ENCODE measurements at regions not wholly inside any gene's neighbourhood (a gene's known extent, or its start where the extent isn't known, plus 50 kb on each side); places are given as distances from the start of the nearest gene placed in this dataset.

- DNase-seq (ENCODE audit: low read depth) = no peak
Measured at GRCh38 chr21:38885909-38886308, 80.2 kb downstream of the ETS2 start.

- no peak for DNase-seq (ENCODE audit: low read depth)
Measured at GRCh38 chr21:38884440-38884839, 78.7 kb downstream of the ETS2 start.

DNA sequence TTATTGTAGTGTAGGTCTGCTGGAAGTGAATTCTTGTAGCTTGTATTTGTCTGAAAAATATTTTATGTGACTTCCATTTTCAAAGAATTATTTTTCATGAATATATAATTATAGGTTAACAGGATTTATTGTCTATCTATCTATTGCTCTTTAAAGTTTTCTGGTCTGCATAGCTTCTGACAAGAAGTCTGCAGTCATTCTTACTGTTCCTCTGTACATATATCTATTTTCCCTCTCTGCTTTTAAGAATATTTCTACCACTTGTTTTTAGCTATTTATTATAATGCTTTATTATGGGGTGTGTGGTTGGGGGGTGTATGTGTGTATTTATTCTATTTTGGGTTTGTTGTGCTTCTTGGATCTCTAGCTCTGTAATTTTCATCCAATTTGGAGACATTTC, 77.4 kb downstream of the ETS2 start:
- no peak for DNase-seq (ENCODE audit: low read depth)

DNA sequence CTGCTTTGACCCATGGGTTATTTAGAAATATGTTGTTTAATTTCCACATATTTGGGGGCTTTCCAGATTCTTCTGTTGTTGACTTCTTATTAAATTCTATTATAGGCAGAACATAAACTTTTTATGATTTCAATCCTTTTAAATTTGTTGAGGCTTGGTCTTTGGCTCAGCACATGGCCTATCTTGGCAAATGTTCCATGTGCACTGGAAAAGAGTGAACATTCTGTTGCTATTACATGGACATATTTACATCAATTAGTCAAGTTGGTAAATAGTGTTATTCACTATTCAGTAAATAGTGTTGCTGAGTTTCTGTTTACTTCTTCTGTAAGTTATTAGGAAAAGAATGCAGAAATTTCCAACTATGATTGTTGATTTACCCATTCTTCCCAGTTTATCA, 75.4 kb downstream of the ETS2 start:
- DNase-seq (ENCODE audit: low read depth) = no peak

- no peak for DNase-seq (ENCODE audit: low read depth)
Measured at GRCh38 chr21:38880577-38880966, 74.8 kb downstream of the ETS2 start.

DNA sequence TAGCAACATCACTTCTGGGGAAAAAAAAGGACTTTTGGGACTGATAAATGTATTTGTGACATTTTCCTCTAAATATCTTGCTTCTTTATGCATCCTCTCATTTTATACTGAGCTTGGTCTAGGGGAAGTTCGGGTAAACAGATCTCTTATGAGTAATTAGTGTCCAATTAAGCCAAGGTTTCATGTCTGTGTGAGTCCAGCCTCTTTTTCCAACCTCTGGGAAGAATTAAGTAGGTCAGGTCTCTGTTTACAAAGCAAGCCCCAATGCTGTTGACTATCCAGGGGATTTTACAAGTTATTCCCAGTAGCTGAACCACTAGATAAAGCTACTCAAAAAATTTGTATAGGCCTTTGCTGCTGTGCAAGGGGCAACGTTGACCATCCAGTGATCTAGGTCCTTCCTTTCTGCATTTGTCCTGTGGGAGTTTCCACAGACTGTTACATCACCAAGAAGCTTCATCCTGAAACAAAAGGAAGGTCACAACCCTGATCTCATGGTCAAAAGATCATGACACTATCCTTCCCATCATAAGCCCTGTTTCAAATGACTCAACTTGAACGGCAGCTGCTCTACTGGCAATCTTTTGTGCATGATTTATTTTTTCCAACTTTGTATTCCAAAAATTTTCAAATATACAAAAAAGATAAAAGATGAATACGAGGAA, 74.3 kb downstream of the ETS2 start:
- DNase-seq (ENCODE audit: low read depth) = no peak

- no peak for DNase-seq (ENCODE audit: low read depth)
Measured at GRCh38 chr21:38878379-38879179, 72.8 kb downstream of the ETS2 start.

- DNase-seq (ENCODE audit: low read depth) = no peak
Measured at GRCh38 chr21:38875694-38876492, 70.2 kb downstream of the ETS2 start.

All from GM04504 (cell line).